ENCODE measurements at regions not wholly inside any gene's neighbourhood (a gene's known extent, or its start where the extent isn't known, plus 50 kb on each side); places are given as distances from the start of the nearest gene placed in this dataset.
"Not testable (repeated sequence)": the region's sequence is repeated elsewhere in the genome, so short reads cannot be mapped to it uniquely, and the experiment has no call there.

GRCh38 chr2:124967325-124967724 is 942.2 kb downstream of the CNTNAP5 start:
- no peak for DNase-seq

- DNase-seq = no peak
Measured at GRCh38 chr2:124970030-124970429, 944.9 kb downstream of the CNTNAP5 start.

- no peak for DNase-seq
Measured at GRCh38 chr2:124973396-124973795, 948.3 kb downstream of the CNTNAP5 start.

- DNase-seq = no peak
Measured at GRCh38 chr2:124975224-124975623, 950.1 kb downstream of the CNTNAP5 start.

GRCh38 chr2:124975648-124976047 is 950.6 kb downstream of the CNTNAP5 start:
- DNase-seq = no peak

- no peak for DNase-seq
Measured at GRCh38 chr2:124978597-124978996, 953.5 kb downstream of the CNTNAP5 start.

GRCh38 chr2:124983595-124983994 is 958.5 kb downstream of the CNTNAP5 start:
- no peak for DNase-seq

- no peak for DNase-seq
Measured at GRCh38 chr2:124985270-124985669, 960.2 kb downstream of the CNTNAP5 start.

GRCh38 chr2:124986136-124986535 is 961.0 kb downstream of the CNTNAP5 start:
- DNase-seq = no peak

- not testable (repeated sequence) for DNase-seq
Measured at GRCh38 chr2:124986870-124987269, 961.8 kb downstream of the CNTNAP5 start.

- not testable (repeated sequence) for DNase-seq
Measured at GRCh38 chr2:124987436-124987835, 962.3 kb downstream of the CNTNAP5 start.

GRCh38 chr2:124988111-124988510 is 963.0 kb downstream of the CNTNAP5 start:
- no peak for DNase-seq

GRCh38 chr2:124988794-124989193 is 963.7 kb downstream of the CNTNAP5 start:
- no peak for DNase-seq

GRCh38 chr2:124993809-124994208 is 968.7 kb downstream of the CNTNAP5 start:
- DNase-seq = no peak

GRCh38 chr2:124995185-124995912 is 970.3 kb downstream of the CNTNAP5 start:
- no peak for DNase-seq

- no peak for DNase-seq
Measured at GRCh38 chr2:124996406-124996805, 971.3 kb downstream of the CNTNAP5 start.

GRCh38 chr2:124999906-125000305 is 974.8 kb downstream of the CNTNAP5 start:
- DNase-seq = no peak

GRCh38 chr2:125004106-125004800 is 979.2 kb downstream of the CNTNAP5 start:
- DNase-seq = no peak

GRCh38 chr2:125006676-125007075 is 981.6 kb downstream of the CNTNAP5 start:
- no peak for DNase-seq

GRCh38 chr2:125028721-125029120 is 1003.6 kb downstream of the CNTNAP5 start:
- DNase-seq = not testable (repeated sequence)

GRCh38 chr2:125033871-125034270 is 1008.8 kb downstream of the CNTNAP5 start:
- DNase-seq = no peak

- DNase-seq = no peak
Measured at GRCh38 chr2:125037135-125037653, 1012.1 kb downstream of the CNTNAP5 start.

GRCh38 chr2:125041846-125042245 is 1016.8 kb downstream of the CNTNAP5 start:
- DNase-seq = no peak

GRCh38 chr2:125042727-125043126 is 1017.6 kb downstream of the CNTNAP5 start:
- DNase-seq = no peak

Data from stimulated activated CD4-positive, alpha-beta T cell treated with anti-CD3 and anti-CD28 coated beads, Interleukin-12 subunit alpha, Interleukin-12 subunit beta, amount 100 ng/mL, for 4 hours (primary cell).